ENCODE measurements at regions not wholly inside any gene's neighbourhood (a gene's known extent, or its start where the extent isn't known, plus 50 kb on each side); places are given as distances from the start of the nearest gene placed in this dataset.

DNA sequence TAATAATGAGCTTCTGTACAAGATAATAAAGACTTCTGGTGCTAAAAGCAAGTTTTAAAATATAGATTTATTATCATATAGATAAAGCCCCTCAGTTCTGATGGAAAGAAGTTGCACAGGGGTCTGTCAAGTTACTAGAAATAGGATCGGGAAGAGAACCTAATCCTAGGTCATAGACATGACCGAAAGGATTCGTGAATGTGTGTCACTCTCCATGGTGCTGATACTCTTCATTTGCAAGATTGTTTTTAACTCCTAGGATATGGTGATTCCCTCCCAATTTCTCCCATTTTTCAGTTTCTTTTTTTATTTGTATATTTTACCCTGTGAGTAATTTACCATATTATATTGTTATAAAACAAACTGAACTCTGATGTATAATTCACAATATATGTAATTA lies 58.9 kb upstream of the CTNNA2 start:
- Histone ChIP-seq H3K27me3 (ENCODE audit: control insufficient read depth in 4 of 4, insufficient read depth in 4 of 4, low read length in 3 of 4) (no peaks in the 10 kb centered on the region), H3K4me1 (ENCODE audit: control insufficient read depth in 4 of 4, insufficient read depth in 4 of 4, low read length in 3 of 4) (no peaks in the 10 kb centered on the region), H3K4me3 (ENCODE audit: low read depth in 1 of 3, low read length in 3 of 3) (no peak overlapping the region), H3K27ac (ENCODE audit: low read depth in 1 of 2, low read length in 2 of 2) (no peak overlapping the region), H3K36me3 (ENCODE audit: control insufficient read depth in 4 of 4, insufficient read depth in 3 of 4, low read depth in 1 of 4, low read length in 3 of 4) (no peaks in the 10 kb centered on the region), H3K9me3 (ENCODE audit: control insufficient read depth in 4 of 4, low read length in 3 of 4) (no peaks in the 10 kb centered on the region), H3K9ac (ENCODE audit: low read depth in 1 of 2, low read length in 2 of 2) (no peak overlapping the region)
- no peak for TF ChIP-seq HNF4G (IDR thresholded peaks at IDR 0.05)
- TF ChIP-seq JUND (IDR thresholded peaks at IDR 0.05) = no peak
- TF ChIP-seq, protein P1, sequence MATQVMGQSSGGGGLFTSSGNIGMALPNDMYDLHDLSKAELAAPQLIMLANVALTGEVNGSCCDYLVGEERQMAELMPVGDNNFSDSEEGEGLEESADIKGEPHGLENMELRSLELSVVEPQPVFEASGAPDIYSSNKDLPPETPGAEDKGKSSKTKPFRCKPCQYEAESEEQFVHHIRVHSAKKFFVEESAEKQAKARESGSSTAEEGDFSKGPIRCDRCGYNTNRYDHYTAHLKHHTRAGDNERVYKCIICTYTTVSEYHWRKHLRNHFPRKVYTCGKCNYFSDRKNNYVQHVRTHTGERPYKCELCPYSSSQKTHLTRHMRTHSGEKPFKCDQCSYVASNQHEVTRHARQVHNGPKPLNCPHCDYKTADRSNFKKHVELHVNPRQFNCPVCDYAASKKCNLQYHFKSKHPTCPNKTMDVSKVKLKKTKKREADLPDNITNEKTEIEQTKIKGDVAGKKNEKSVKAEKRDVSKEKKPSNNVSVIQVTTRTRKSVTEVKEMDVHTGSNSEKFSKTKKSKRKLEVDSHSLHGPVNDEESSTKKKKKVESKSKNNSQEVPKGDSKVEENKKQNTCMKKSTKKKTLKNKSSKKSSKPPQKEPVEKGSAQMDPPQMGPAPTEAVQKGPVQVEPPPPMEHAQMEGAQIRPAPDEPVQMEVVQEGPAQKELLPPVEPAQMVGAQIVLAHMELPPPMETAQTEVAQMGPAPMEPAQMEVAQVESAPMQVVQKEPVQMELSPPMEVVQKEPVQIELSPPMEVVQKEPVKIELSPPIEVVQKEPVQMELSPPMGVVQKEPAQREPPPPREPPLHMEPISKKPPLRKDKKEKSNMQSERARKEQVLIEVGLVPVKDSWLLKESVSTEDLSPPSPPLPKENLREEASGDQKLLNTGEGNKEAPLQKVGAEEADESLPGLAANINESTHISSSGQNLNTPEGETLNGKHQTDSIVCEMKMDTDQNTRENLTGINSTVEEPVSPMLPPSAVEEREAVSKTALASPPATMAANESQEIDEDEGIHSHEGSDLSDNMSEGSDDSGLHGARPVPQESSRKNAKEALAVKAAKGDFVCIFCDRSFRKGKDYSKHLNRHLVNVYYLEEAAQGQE (IDR thresholded peaks at IDR 0.05) = peak; percentile 98
- no peak for TF ChIP-seq GABPA (IDR thresholded peaks at IDR 0.05 in 1 of 2, conservative IDR thresholded peaks at IDR 0.05 in 1 of 2)
- 15% methylated on average over 3 of the region's 3 CpGs for WGBS
- DNase-seq (ENCODE audit: low spot score) = no peak

DNA sequence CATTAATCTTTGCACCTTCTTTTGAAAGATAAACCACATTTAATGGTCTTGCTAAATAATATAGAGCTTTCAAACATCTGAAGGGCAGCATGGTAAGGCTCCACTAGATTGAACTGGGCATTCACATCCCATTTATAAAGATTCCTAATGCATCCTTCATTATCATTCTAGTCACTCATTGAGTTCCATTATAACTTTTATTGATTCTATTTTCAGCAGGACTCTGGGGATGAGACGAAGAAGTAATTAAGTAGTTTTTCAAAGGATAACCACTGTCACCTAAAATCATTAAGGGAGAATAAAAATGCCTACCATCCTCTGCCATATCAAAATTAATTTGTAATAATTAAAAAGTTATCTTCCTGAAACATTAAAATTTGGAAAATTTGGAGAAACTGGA lies 60.2 kb upstream of the CTNNA2 start:
- TF ChIP-seq TAF1 (conservative IDR thresholded peaks at IDR 0.05) (no peak), NR2F2 (IDR thresholded peaks at IDR 0.05) (no peak), SP1 (IDR thresholded peaks at IDR 0.05) (no peak), JUND (IDR thresholded peaks at IDR 0.05) (no peak), HNF4G (IDR thresholded peaks at IDR 0.05) (no peak), EGR1 (IDR thresholded peaks at IDR 0.05; ENCODE audit: low read depth in 2 of 2) (no peak), FOXA1 (IDR thresholded peaks at IDR 0.05) (no peak)
- TF ChIP-seq, protein P2, sequence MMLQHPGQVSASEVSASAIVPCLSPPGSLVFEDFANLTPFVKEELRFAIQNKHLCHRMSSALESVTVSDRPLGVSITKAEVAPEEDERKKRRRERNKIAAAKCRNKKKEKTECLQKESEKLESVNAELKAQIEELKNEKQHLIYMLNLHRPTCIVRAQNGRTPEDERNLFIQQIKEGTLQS (IDR thresholded peaks at IDR 0.05) = no peak
- TF ChIP-seq, protein P3, sequence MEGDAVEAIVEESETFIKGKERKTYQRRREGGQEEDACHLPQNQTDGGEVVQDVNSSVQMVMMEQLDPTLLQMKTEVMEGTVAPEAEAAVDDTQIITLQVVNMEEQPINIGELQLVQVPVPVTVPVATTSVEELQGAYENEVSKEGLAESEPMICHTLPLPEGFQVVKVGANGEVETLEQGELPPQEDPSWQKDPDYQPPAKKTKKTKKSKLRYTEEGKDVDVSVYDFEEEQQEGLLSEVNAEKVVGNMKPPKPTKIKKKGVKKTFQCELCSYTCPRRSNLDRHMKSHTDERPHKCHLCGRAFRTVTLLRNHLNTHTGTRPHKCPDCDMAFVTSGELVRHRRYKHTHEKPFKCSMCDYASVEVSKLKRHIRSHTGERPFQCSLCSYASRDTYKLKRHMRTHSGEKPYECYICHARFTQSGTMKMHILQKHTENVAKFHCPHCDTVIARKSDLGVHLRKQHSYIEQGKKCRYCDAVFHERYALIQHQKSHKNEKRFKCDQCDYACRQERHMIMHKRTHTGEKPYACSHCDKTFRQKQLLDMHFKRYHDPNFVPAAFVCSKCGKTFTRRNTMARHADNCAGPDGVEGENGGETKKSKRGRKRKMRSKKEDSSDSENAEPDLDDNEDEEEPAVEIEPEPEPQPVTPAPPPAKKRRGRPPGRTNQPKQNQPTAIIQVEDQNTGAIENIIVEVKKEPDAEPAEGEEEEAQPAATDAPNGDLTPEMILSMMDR (IDR thresholded peaks at IDR 0.05; ENCODE audit: low read depth, low read length, missing input control) = no peak
- DNase-seq (ENCODE audit: low spot score) = no peak
- Histone ChIP-seq H3K9ac (ENCODE audit: low read depth in 1 of 2, low read length in 2 of 2) (no peak overlapping the region), H3K9me3 (ENCODE audit: control insufficient read depth in 4 of 4, low read length in 3 of 4) (no peaks in the 10 kb centered on the region), H3K36me3 (ENCODE audit: control insufficient read depth in 4 of 4, insufficient read depth in 3 of 4, low read depth in 1 of 4, low read length in 3 of 4) (no peaks in the 10 kb centered on the region), H3K27ac (ENCODE audit: low read depth in 1 of 2, low read length in 2 of 2) (no peak overlapping the region), H3K4me1 (ENCODE audit: control insufficient read depth in 4 of 4, insufficient read depth in 4 of 4, low read length in 3 of 4) (no peaks in the 10 kb centered on the region), H3K4me3 (ENCODE audit: low read depth in 1 of 3, low read length in 3 of 3) (no peak overlapping the region), H3K27me3 (ENCODE audit: control insufficient read depth in 4 of 4, insufficient read depth in 4 of 4, low read length in 3 of 4) (no peaks in the 10 kb centered on the region)
- WGBS = 75% methylated on average over 1 of the region's 1 CpG

DNA sequence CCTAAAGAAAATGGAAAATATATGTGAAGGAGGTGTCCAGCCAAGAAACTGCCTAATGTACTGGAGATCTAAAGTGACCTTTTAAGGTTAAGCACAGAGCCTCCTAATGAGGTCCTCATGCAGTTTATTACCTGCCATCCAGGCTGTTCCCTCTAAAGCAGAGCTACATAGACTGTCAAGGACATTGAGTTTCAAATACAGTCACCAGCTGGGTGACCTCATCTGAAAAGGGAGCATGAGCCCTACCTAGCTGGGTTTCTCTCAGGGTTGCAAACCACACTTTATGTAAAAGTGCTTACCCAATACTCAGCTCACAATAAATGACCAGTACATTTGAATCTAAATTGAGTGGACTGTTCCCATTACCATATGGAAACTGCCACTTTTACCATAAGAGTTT lies 65.4 kb upstream of the CTNNA2 start:
- H3K4me3 ChIP-seq (ENCODE audit: low read depth in 1 of 3, low read length in 3 of 3) = no peak overlapping the region
- H3K9ac ChIP-seq (ENCODE audit: low read depth in 1 of 2, low read length in 2 of 2) = no peak overlapping the region
- no peak overlapping the region for H3K27ac ChIP-seq (ENCODE audit: low read depth in 1 of 2, low read length in 2 of 2)
- no peaks in the 10 kb centered on the region for H3K4me1 ChIP-seq (ENCODE audit: control insufficient read depth in 4 of 4, insufficient read depth in 4 of 4, low read length in 3 of 4)
- no peaks in the 10 kb centered on the region for H3K9me3 ChIP-seq (ENCODE audit: control insufficient read depth in 4 of 4, low read length in 3 of 4)
- H3K36me3 ChIP-seq (ENCODE audit: control insufficient read depth in 4 of 4, insufficient read depth in 3 of 4, low read depth in 1 of 4, low read length in 3 of 4) = no peaks in the 10 kb centered on the region
- no peak for DNase-seq (ENCODE audit: low spot score)
- no peaks in the 10 kb centered on the region for H3K27me3 ChIP-seq (ENCODE audit: control insufficient read depth in 4 of 4, insufficient read depth in 4 of 4, low read length in 3 of 4)
- TF ChIP-seq FOXA2 (IDR thresholded peaks at IDR 0.05) (no peak), TAF1 (conservative IDR thresholded peaks at IDR 0.05) (no peak), RXRA (IDR thresholded peaks at IDR 0.05) (no peak), NR2F2 (IDR thresholded peaks at IDR 0.05) (no peak), FOXA1 (IDR thresholded peaks at IDR 0.05) (no peak), SP1 (IDR thresholded peaks at IDR 0.05) (no peak), EGR1 (IDR thresholded peaks at IDR 0.05; ENCODE audit: low read depth in 2 of 2) (no peak), GABPA (IDR thresholded peaks at IDR 0.05 in 1 of 2, conservative IDR thresholded peaks at IDR 0.05 in 1 of 2) (no peak), YY1 (IDR thresholded peaks at IDR 0.05) (no peak), HNF4G (IDR thresholded peaks at IDR 0.05) (no peak)
- TF ChIP-seq, protein P3 (IDR thresholded peaks at IDR 0.05; ENCODE audit: low read depth, low read length, missing input control) = no peak
- TF ChIP-seq, protein P1 (IDR thresholded peaks at IDR 0.05) = no peak
- TF ChIP-seq, protein P4, sequence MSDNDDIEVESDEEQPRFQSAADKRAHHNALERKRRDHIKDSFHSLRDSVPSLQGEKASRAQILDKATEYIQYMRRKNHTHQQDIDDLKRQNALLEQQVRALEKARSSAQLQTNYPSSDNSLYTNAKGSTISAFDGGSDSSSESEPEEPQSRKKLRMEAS (IDR thresholded peaks at IDR 0.05) = no peak
- TF ChIP-seq, protein P2 (IDR thresholded peaks at IDR 0.05) = no peak
